ENCODE measurements at regions not wholly inside any gene's neighbourhood (a gene's known extent, or its start where the extent isn't known, plus 50 kb on each side); places are given as distances from the start of the nearest gene placed in this dataset.

DNA sequence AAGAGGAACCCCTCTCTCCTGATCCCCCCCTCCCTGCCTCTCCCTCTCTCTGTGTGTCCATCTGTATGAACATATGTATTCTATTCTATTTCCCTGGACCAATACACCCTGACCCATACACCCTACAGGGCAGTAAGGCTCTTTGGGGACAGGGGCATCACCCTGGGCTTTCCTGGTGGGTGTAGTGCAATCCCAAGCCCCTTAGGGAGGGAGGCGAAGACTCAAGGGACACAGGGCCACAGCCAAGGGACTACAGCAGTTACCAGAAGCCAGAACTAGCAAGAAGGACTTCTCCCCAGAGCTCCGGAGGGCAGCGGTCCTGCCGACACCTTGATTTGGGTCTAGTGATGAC, 214.2 kb upstream of the RAB6C start:
- no peaks in the 10 kb centered on the region for H3K36me3 ChIP-seq (ENCODE audit: control insufficient read depth, insufficient read depth, low read length)
- H3K9me3 ChIP-seq (ENCODE audit: control insufficient read depth, insufficient read depth, low read depth, low read length): no peaks in the 10 kb centered on the region
- no peak overlapping the region for H3K27ac ChIP-seq (ENCODE audit: insufficient read depth, low read length)
- H4K20me1 ChIP-seq (ENCODE audit: control insufficient read depth, extremely low read depth, insufficient read depth, low read length): no peaks in the 10 kb centered on the region
- no peaks in the 10 kb centered on the region for H3K27me3 ChIP-seq (ENCODE audit: control insufficient read depth, insufficient read depth, low read length)
- no peaks in the 10 kb centered on the region for H3K4me1 ChIP-seq (ENCODE audit: control insufficient read depth, extremely low read depth, insufficient read depth, low read length)
- H2AFZ ChIP-seq (ENCODE audit: low read length): no peak overlapping the region
- no peaks in the 10 kb centered on the region for H3K79me2 ChIP-seq (ENCODE audit: control insufficient read depth, insufficient read depth, low read length)
- no peak for TF ChIP-seq CTCF (conservative IDR thresholded peaks at IDR 0.05 in 1 of 2, IDR thresholded peaks at IDR 0.05 in 1 of 2; ENCODE audit: low read depth in 1 of 2, low read length in 2 of 2)
- TF ChIP-seq EZH2 (IDR thresholded peaks at IDR 0.05; ENCODE audit: low read length, missing control alignments): no peak
- DNase-seq (ENCODE audit: low read depth in 2 of 2): no peak
- no peak overlapping the region for H3K9ac ChIP-seq (ENCODE audit: insufficient read depth, low read length)
- H3K4me2 ChIP-seq (ENCODE audit: extremely low read depth, insufficient read depth, low read length): no peak overlapping the region
- H3K4me3 ChIP-seq (replicated peaks in 1 of 4; ENCODE audit: control extremely low read depth in 1 of 4, insufficient read depth in 1 of 4, low read depth in 3 of 4, low read length in 4 of 4): no peak overlapping the region

- H3K4me1 ChIP-seq (ENCODE audit: control insufficient read depth, extremely low read depth, insufficient read depth, low read length): no peaks in the 10 kb centered on the region
- no peak overlapping the region for H2AFZ ChIP-seq (ENCODE audit: low read length)
- H3K36me3 ChIP-seq (ENCODE audit: control insufficient read depth, insufficient read depth, low read length): no peaks in the 10 kb centered on the region
- H3K4me3 ChIP-seq (replicated peaks in 1 of 4; ENCODE audit: control extremely low read depth in 1 of 4, insufficient read depth in 1 of 4, low read depth in 3 of 4, low read length in 4 of 4): no peak overlapping the region
- no peaks in the 10 kb centered on the region for H3K27me3 ChIP-seq (ENCODE audit: control insufficient read depth, insufficient read depth, low read length)
- H3K4me2 ChIP-seq (ENCODE audit: extremely low read depth, insufficient read depth, low read length): no peak overlapping the region
- H3K9me3 ChIP-seq (ENCODE audit: control insufficient read depth, insufficient read depth, low read depth, low read length): no peaks in the 10 kb centered on the region
- DNase-seq (ENCODE audit: low read depth in 2 of 2): no peak
- no peaks in the 10 kb centered on the region for H3K79me2 ChIP-seq (ENCODE audit: control insufficient read depth, insufficient read depth, low read length)
- H4K20me1 ChIP-seq (ENCODE audit: control insufficient read depth, extremely low read depth, insufficient read depth, low read length): no peaks in the 10 kb centered on the region
- H3K9ac ChIP-seq (ENCODE audit: insufficient read depth, low read length): no peak overlapping the region
- no peak overlapping the region for H3K27ac ChIP-seq (ENCODE audit: insufficient read depth, low read length)
- TF ChIP-seq EZH2 (IDR thresholded peaks at IDR 0.05; ENCODE audit: low read length, missing control alignments) (no peak), CTCF (conservative IDR thresholded peaks at IDR 0.05 in 1 of 2, IDR thresholded peaks at IDR 0.05 in 1 of 2; ENCODE audit: low read depth in 1 of 2, low read length in 2 of 2) (no peak)
Measured at GRCh38 chr2:129765678-129766351, 213.7 kb upstream of the RAB6C start.

GRCh38 chr2:129766374-129766993, 213.0 kb upstream of the RAB6C start:
- Histone ChIP-seq H3K27me3 (ENCODE audit: control insufficient read depth, insufficient read depth, low read length) (no peaks in the 10 kb centered on the region), H3K4me3 (replicated peaks in 1 of 4; ENCODE audit: control extremely low read depth in 1 of 4, insufficient read depth in 1 of 4, low read depth in 3 of 4, low read length in 4 of 4) (no peak overlapping the region), H3K79me2 (ENCODE audit: control insufficient read depth, insufficient read depth, low read length) (no peaks in the 10 kb centered on the region), H3K4me2 (ENCODE audit: extremely low read depth, insufficient read depth, low read length) (no peak overlapping the region), H3K36me3 (ENCODE audit: control insufficient read depth, insufficient read depth, low read length) (no peaks in the 10 kb centered on the region), H3K4me1 (ENCODE audit: control insufficient read depth, extremely low read depth, insufficient read depth, low read length) (no peaks in the 10 kb centered on the region), H3K9ac (ENCODE audit: insufficient read depth, low read length) (no peak overlapping the region), H3K9me3 (ENCODE audit: control insufficient read depth, insufficient read depth, low read depth, low read length) (no peaks in the 10 kb centered on the region), H2AFZ (ENCODE audit: low read length) (no peak overlapping the region), H3K27ac (ENCODE audit: insufficient read depth, low read length) (no peak overlapping the region), H4K20me1 (ENCODE audit: control insufficient read depth, extremely low read depth, insufficient read depth, low read length) (no peaks in the 10 kb centered on the region)
- TF ChIP-seq CTCF (conservative IDR thresholded peaks at IDR 0.05 in 1 of 2, IDR thresholded peaks at IDR 0.05 in 1 of 2; ENCODE audit: low read depth in 1 of 2, low read length in 2 of 2) (no peak), EZH2 (IDR thresholded peaks at IDR 0.05; ENCODE audit: low read length, missing control alignments) (no peak)
- no peak for DNase-seq (ENCODE audit: low read depth in 2 of 2)
